ENCODE measurements at regions not wholly inside any gene's neighbourhood (a gene's known extent, or its start where the extent isn't known, plus 50 kb on each side); places are given as distances from the start of the nearest gene placed in this dataset.
A peak's percentile ranks its signal among the peaks of the same experiment; 100 is the strongest.

GRCh38 chr17:68697850-68698361 lies 96.7 kb upstream of the FAM20A start:
- H3K27me3 ChIP-seq (ENCODE audit: control insufficient read depth, insufficient read depth, low read length) = no peaks in the 10 kb centered on the region
- no peak for TF ChIP-seq CTCF (IDR thresholded peaks at IDR 0.05; ENCODE audit: borderline replicate concordance, extremely low read depth, insufficient read depth)
- intact Hi-C loops (cut with DNase I) = no loop called here
- no peak for DNase-seq
- H3K4me1 ChIP-seq (ENCODE audit: control insufficient read depth in 2 of 3, insufficient read depth in 2 of 3, low read depth in 1 of 3, low read length in 3 of 3) = no peaks in the 10 kb centered on the region
- no peak for FAIRE-seq
- H3K9me3 ChIP-seq (ENCODE audit: control insufficient read depth in 2 of 3, insufficient read depth in 1 of 3, low read length in 3 of 3) = no peaks in the 10 kb centered on the region
- H3K4me3 ChIP-seq (ENCODE audit: low read length in 3 of 3) = no peak overlapping the region
- H3K36me3 ChIP-seq (ENCODE audit: control insufficient read depth in 2 of 3, insufficient read depth in 3 of 3, low read length in 3 of 3) = no peaks in the 10 kb centered on the region
- no peak overlapping the region for H3K27ac ChIP-seq (ENCODE audit: low read depth in 2 of 2, low read length in 2 of 2)
- no peak overlapping the region for H3K9ac ChIP-seq (ENCODE audit: low read length in 3 of 3)

GRCh38 chr17:68695659-68696058 lies 94.5 kb upstream of the FAM20A start:
- no peak overlapping the region for H3K9ac ChIP-seq (ENCODE audit: low read length in 3 of 3)
- no peak for FAIRE-seq
- no peak for DNase-seq
- H3K27me3 ChIP-seq (ENCODE audit: control insufficient read depth, insufficient read depth, low read length) = no peaks in the 10 kb centered on the region
- no peaks in the 10 kb centered on the region for H3K4me1 ChIP-seq (ENCODE audit: control insufficient read depth in 2 of 3, insufficient read depth in 2 of 3, low read depth in 1 of 3, low read length in 3 of 3)
- H3K9me3 ChIP-seq (ENCODE audit: control insufficient read depth in 2 of 3, insufficient read depth in 1 of 3, low read length in 3 of 3) = no peaks in the 10 kb centered on the region
- no peaks in the 10 kb centered on the region for H3K36me3 ChIP-seq (ENCODE audit: control insufficient read depth in 2 of 3, insufficient read depth in 3 of 3, low read length in 3 of 3)
- H3K4me3 ChIP-seq (ENCODE audit: low read length in 3 of 3) = no peak overlapping the region
- no peak for TF ChIP-seq CTCF (IDR thresholded peaks at IDR 0.05; ENCODE audit: borderline replicate concordance, extremely low read depth, insufficient read depth)
- intact Hi-C loops (cut with DNase I) = no loop called here
- no peak overlapping the region for H3K27ac ChIP-seq (ENCODE audit: low read depth in 2 of 2, low read length in 2 of 2)

GRCh38 chr17:68694791-68695485 lies 93.8 kb upstream of the FAM20A start:
- no peaks in the 10 kb centered on the region for H3K27me3 ChIP-seq (ENCODE audit: control insufficient read depth, insufficient read depth, low read length)
- no peaks in the 10 kb centered on the region for H3K4me1 ChIP-seq (ENCODE audit: control insufficient read depth in 2 of 3, insufficient read depth in 2 of 3, low read depth in 1 of 3, low read length in 3 of 3)
- no peak overlapping the region for H3K9ac ChIP-seq (ENCODE audit: low read length in 3 of 3)
- FAIRE-seq = no peak
- DNase-seq = peak in 2 of 5 donors; percentile 12 to 16
- TF ChIP-seq CTCF (IDR thresholded peaks at IDR 0.05; ENCODE audit: borderline replicate concordance, extremely low read depth, insufficient read depth) = no peak
- no peaks in the 10 kb centered on the region for H3K9me3 ChIP-seq (ENCODE audit: control insufficient read depth in 2 of 3, insufficient read depth in 1 of 3, low read length in 3 of 3)
- no peak overlapping the region for H3K4me3 ChIP-seq (ENCODE audit: low read length in 3 of 3)
- no peaks in the 10 kb centered on the region for H3K36me3 ChIP-seq (ENCODE audit: control insufficient read depth in 2 of 3, insufficient read depth in 3 of 3, low read length in 3 of 3)
- intact Hi-C loops (cut with DNase I) = no loop called here
- no peak overlapping the region for H3K27ac ChIP-seq (ENCODE audit: low read depth in 2 of 2, low read length in 2 of 2)

All from kidney (tissue), 13 donors.